Activated naive CD4-positive, alpha-beta T cell treated with anti-CD3 and anti-CD28 coated beads, Interleukin-2, amount 50 U/mL, for 24 hours (primary cell): ENCODE measurements at regions not wholly inside any gene's neighbourhood (a gene's known extent, or its start where the extent isn't known, plus 50 kb on each side); places are given as distances from the start of the nearest gene placed in this dataset.
"Not testable (repeated sequence)": the region's sequence is repeated elsewhere in the genome, so short reads cannot be mapped to it uniquely, and the experiment has no call there.

Source experiments
- H3K27ac Mint-ChIP-seq: one replicate; pipeline ENCODE4 v1.8.0; 2021; ENCODE audit warnings: mild to moderate bottlenecking, mixed read lengths
- H3K27me3 Mint-ChIP-seq: one replicate; pipeline ENCODE4 v1.8.0; 2021; ENCODE audit warnings: mixed read lengths
- H3K36me3 Mint-ChIP-seq: one replicate; pipeline ENCODE4 v1.8.0; 2021; ENCODE audit warnings: mixed read lengths
- H3K4me1 Mint-ChIP-seq: one replicate; pipeline ENCODE4 v1.8.0; 2021; ENCODE audit warnings: mixed read lengths
- H3K4me3 Mint-ChIP-seq: one replicate; pipeline ENCODE4 v1.8.0; 2021; ENCODE audit warnings: mild to moderate bottlenecking, mixed read lengths
- H3K9me3 Mint-ChIP-seq: one replicate; pipeline ENCODE4 v1.8.0; 2021; ENCODE audit warnings: mixed read lengths

GRCh38 chr1:171397851-171398469 lies 84.0 kb downstream of the FMO4 start:
- Mint-ChIP-seq H3K36me3 (no peaks in the 10 kb centered on the region), H3K4me3 (no peak overlapping the region), H3K27me3 (peaks cover 4% of the 10 kb centered on the region), H3K27ac (no peak overlapping the region), H3K4me1 (no peaks in the 10 kb centered on the region), H3K9me3 (no peaks in the 10 kb centered on the region)

GRCh38 chr1:171403393-171403792 lies 81.9 kb upstream of the PRRC2C start:
- no peak overlapping the region for H3K27ac Mint-ChIP-seq
- no peaks in the 10 kb centered on the region for H3K4me1 Mint-ChIP-seq
- H3K36me3 Mint-ChIP-seq = peaks cover 4% of the 10 kb centered on the region
- no peak overlapping the region for H3K4me3 Mint-ChIP-seq
- peaks cover 14% of the 10 kb centered on the region for H3K9me3 Mint-ChIP-seq
- H3K27me3 Mint-ChIP-seq = peaks cover 1% of the 10 kb centered on the region

DNA sequence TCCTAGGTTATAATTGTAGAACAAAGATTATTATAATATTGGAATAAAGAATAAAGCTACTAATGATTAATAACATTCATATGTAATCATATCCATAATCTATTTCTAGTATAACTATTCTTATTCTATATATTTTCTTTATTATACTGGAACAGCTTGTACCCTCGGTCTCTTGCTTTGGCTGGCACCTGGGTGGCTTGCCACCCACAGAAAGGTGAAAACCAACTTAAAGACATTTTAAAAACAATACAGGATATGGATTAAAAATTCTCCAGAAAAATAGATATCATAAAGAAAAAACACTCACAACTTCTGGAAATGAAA lies 80.0 kb upstream of the PRRC2C start:
- no peaks in the 10 kb centered on the region for H3K4me1 Mint-ChIP-seq

DNA sequence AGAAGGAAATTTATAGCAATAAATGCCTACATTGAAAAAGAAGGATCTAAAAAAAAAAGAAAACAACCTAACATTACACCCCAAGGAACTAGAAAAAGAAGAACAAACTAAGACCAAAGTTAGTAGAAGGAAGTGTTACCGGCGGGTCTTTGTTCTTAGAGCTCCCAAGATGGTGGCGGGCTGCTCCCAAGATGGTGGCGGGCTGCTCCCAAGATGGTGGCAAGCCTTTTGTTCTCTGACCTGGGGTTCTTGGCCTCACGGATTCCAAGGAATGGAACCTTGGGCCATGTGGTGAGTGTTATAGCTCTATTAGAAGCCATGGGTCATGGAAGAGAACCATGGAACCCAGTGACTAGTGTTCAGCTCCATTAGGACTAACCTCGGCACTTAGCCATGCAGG lies 71.8 kb upstream of the PRRC2C start:
- H3K27ac Mint-ChIP-seq, H3K27me3 Mint-ChIP-seq, H3K36me3 Mint-ChIP-seq, H3K4me3 Mint-ChIP-seq, H3K9me3 Mint-ChIP-seq, H3K4me1 Mint-ChIP-seq: not testable (repeated sequence)

More for the DNA sequence above, 80.0 kb upstream of the PRRC2C start:
- peaks cover 14% of the 10 kb centered on the region for H3K9me3 Mint-ChIP-seq
- no peak overlapping the region for H3K4me3 Mint-ChIP-seq
- no peak overlapping the region for H3K27ac Mint-ChIP-seq
- peaks cover 4% of the 10 kb centered on the region for H3K36me3 Mint-ChIP-seq
- peaks cover 1% of the 10 kb centered on the region for H3K27me3 Mint-ChIP-seq

GRCh38 chr1:171418546-171418945 lies 66.8 kb upstream of the PRRC2C start:
- no peaks in the 10 kb centered on the region for H3K9me3 Mint-ChIP-seq

GRCh38 chr1:171420810-171421209 lies 64.5 kb upstream of the PRRC2C start:
- Mint-ChIP-seq H3K4me1 (peaks cover 25% of the 10 kb centered on the region), H3K27me3 (no peaks in the 10 kb centered on the region), H3K27ac (peak overlapping the region; percentile 96), H3K9me3 (no peaks in the 10 kb centered on the region), H3K4me3 (peak overlapping the region; percentile 65), H3K36me3 (no peaks in the 10 kb centered on the region)

More at GRCh38 chr1:171418546-171418945, 66.8 kb upstream of the PRRC2C start:
- Mint-ChIP-seq H3K27me3 (no peaks in the 10 kb centered on the region), H3K4me3 (no peak overlapping the region), H3K27ac (no peak overlapping the region), H3K4me1 (peaks cover 25% of the 10 kb centered on the region), H3K36me3 (no peaks in the 10 kb centered on the region)

GRCh38 chr1:171421413-171422020 lies 63.8 kb upstream of the PRRC2C start:
- peak overlapping the region; percentile 74 for H3K27ac Mint-ChIP-seq
- H3K4me3 Mint-ChIP-seq = no peak overlapping the region
- H3K36me3 Mint-ChIP-seq = no peaks in the 10 kb centered on the region
- H3K27me3 Mint-ChIP-seq = no peaks in the 10 kb centered on the region
- no peaks in the 10 kb centered on the region for H3K9me3 Mint-ChIP-seq
- H3K4me1 Mint-ChIP-seq = peaks cover 25% of the 10 kb centered on the region

DNA sequence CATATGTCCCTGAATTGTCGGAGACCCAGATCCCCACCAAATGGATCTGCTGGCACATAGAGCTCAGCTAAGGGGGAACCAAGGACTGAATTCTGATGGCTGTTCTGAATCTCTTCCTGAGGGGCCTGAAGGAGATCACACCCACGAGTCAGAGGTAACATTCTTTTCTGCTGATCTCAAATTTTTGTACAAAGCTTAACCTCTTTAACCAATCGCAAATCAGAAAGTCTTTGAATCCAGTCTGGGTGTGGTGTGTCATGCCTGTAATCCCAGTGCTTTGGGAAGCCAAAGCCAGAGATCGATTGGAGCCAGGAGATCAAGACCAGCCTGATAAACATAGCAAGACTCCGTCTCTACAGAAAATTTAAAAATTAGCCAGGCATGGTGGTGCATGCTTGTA lies 62.8 kb upstream of the PRRC2C start:
- Mint-ChIP-seq H3K27ac (no peak overlapping the region), H3K36me3 (no peaks in the 10 kb centered on the region)

GRCh38 chr1:171424494-171424893 lies 60.8 kb upstream of the PRRC2C start:
- Mint-ChIP-seq H3K9me3 (no peaks in the 10 kb centered on the region), H3K4me3 (no peak overlapping the region), H3K4me1 (peaks cover 20% of the 10 kb centered on the region), H3K27me3 (no peaks in the 10 kb centered on the region), H3K36me3 (no peaks in the 10 kb centered on the region), H3K27ac (no peak overlapping the region)

More for the DNA sequence above, 62.8 kb upstream of the PRRC2C start:
- Mint-ChIP-seq H3K4me1 (peaks cover 25% of the 10 kb centered on the region), H3K9me3 (no peaks in the 10 kb centered on the region), H3K27me3 (no peaks in the 10 kb centered on the region), H3K4me3 (no peak overlapping the region)

GRCh38 chr1:171426645-171427044 lies 58.7 kb upstream of the PRRC2C start:
- Mint-ChIP-seq H3K9me3 (no peaks in the 10 kb centered on the region), H3K27me3 (no peaks in the 10 kb centered on the region), H3K27ac (no peak overlapping the region), H3K36me3 (no peaks in the 10 kb centered on the region), H3K4me1 (no peaks in the 10 kb centered on the region), H3K4me3 (no peak overlapping the region)

DNA sequence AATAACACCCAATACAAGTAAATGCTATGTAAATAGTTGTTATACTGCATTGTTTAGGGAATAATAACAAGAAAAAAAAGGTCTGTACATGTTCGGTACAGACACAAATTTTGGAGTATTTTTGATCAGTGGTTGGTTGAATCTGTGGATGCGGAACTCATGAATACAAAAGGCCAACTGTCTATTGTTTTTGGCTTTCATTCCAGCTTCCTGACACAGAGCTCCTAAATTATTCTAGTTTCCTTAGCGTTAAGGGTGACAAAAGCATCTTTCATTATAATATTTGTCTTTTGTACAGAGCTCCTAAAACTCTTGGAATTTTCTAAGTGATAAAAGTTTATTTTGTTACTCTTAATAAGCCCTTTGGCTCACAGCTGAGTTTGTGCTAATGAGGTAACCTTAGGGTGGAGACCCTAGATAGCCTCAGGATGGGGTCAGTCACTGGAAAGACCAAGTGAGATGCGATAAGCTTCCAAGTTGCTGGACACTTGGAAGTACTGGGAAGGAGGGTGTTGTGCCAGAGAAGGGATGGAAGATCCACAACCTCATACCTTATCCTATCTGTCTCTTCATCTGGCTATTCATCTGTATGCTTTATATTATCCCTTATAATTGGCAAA lies 57.4 kb upstream of the PRRC2C start:
- no peaks in the 10 kb centered on the region for H3K36me3 Mint-ChIP-seq
- H3K4me3 Mint-ChIP-seq = no peak overlapping the region
- no peaks in the 10 kb centered on the region for H3K9me3 Mint-ChIP-seq
- no peaks in the 10 kb centered on the region for H3K4me1 Mint-ChIP-seq
- H3K27me3 Mint-ChIP-seq = no peaks in the 10 kb centered on the region
- no peak overlapping the region for H3K27ac Mint-ChIP-seq

- Mint-ChIP-seq H3K27ac (no peak overlapping the region), H3K27me3 (no peaks in the 10 kb centered on the region), H3K9me3 (no peaks in the 10 kb centered on the region), H3K36me3 (no peaks in the 10 kb centered on the region), H3K4me1 (peaks cover 5% of the 10 kb centered on the region), H3K4me3 (no peak overlapping the region)
Measured at GRCh38 chr1:171429137-171429536, 56.2 kb upstream of the PRRC2C start.

- Mint-ChIP-seq H3K9me3 (no peaks in the 10 kb centered on the region), H3K4me3 (no peak overlapping the region), H3K27me3 (no peaks in the 10 kb centered on the region), H3K27ac (no peak overlapping the region), H3K4me1 (peaks cover 20% of the 10 kb centered on the region), H3K36me3 (no peaks in the 10 kb centered on the region)
Measured at GRCh38 chr1:171431994-171432393, 53.3 kb upstream of the PRRC2C start.

DNA sequence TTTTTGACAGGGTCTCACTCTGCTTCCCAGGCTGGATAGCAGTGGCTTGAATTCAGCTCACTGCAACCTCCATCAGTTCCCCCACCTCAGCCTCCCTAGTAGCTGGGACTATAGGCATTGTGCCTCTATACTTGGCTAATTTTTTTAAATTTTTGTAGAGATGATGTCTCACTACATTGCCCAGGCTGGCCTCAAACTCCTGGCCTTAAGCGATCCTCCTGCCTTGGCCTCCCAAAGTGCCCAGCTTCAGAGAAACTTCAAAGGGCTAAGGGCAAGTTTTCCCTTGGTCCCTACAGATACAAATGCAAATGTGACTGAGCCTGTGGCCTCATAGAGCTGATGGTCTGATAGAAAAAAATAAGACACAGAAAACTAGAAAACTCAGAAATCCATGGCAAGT lies 52.9 kb upstream of the PRRC2C start:
- Mint-ChIP-seq H3K9me3 (no peaks in the 10 kb centered on the region), H3K27me3 (no peaks in the 10 kb centered on the region), H3K4me3 (no peak overlapping the region), H3K27ac (no peak overlapping the region), H3K36me3 (no peaks in the 10 kb centered on the region), H3K4me1 (peaks cover 20% of the 10 kb centered on the region)

GRCh38 chr1:171433451-171433850 lies 51.9 kb upstream of the PRRC2C start:
- H3K36me3 Mint-ChIP-seq = no peaks in the 10 kb centered on the region
- H3K27ac Mint-ChIP-seq = no peak overlapping the region
- no peaks in the 10 kb centered on the region for H3K9me3 Mint-ChIP-seq
- H3K27me3 Mint-ChIP-seq = no peaks in the 10 kb centered on the region
- peaks cover 20% of the 10 kb centered on the region for H3K4me1 Mint-ChIP-seq
- no peak overlapping the region for H3K4me3 Mint-ChIP-seq

- H3K4me1 Mint-ChIP-seq = peaks cover 20% of the 10 kb centered on the region
- H3K9me3 Mint-ChIP-seq = no peaks in the 10 kb centered on the region
- H3K27me3 Mint-ChIP-seq = no peaks in the 10 kb centered on the region
- no peaks in the 10 kb centered on the region for H3K36me3 Mint-ChIP-seq
- peak overlapping the region; percentile 68 for H3K4me3 Mint-ChIP-seq
- H3K27ac Mint-ChIP-seq = peak overlapping the region; percentile 98
Measured at GRCh38 chr1:171434717-171435346, 50.5 kb upstream of the PRRC2C start.
